ENCODE measurements at regions not wholly inside any gene's neighbourhood (a gene's known extent, or its start where the extent isn't known, plus 50 kb on each side); places are given as distances from the start of the nearest gene placed in this dataset.

DNA sequence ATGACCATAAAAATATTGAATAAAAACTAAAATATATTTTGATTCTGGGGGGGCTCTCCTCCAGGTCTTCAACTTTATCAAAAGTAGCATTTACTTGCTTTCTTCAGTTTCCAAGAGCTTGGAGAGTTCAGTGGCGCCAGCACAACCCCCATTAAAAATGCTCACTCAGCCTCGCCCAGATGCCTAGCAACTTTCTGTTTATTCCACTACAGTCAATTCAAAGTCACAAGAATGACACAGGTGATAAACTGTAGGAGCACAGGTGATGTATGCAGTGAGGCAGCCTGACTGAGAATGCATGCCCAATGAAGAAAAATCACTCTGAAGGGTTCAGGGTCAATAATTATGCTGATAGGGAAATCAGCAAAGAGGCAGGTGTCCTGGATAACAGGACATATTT lies 159.4 kb upstream of the ATP1B1 start:
- Histone ChIP-seq H3K36me3 (ENCODE audit: control insufficient read depth, insufficient read depth, low read length) (no peaks in the 10 kb centered on the region), H3K9me3 (no peaks in the 10 kb centered on the region), H3K4me3 (ENCODE audit: low read depth, low read length) (no peak overlapping the region), H3K27me3 (replicated peaks; ENCODE audit: control insufficient read depth, insufficient read depth, low read length) (no peaks in the 10 kb centered on the region), H3K4me1 (peaks cover 5% of the 10 kb centered on the region)
- H3K9me3 Mint-ChIP-seq (ENCODE audit: unreplicated experiment): peaks cover 8% of the 10 kb centered on the region
- DNase-seq: no peak
- no peak overlapping the region for H3K27ac Mint-ChIP-seq (ENCODE audit: unreplicated experiment)
- ChIA-PET CTCF (interaction anchor here (0.6 kb wide), 1 partner anchor 311 kb away, joined by 4 read pairs; no protein-coding TSS in a partner anchor), POLR2A (no interaction called here)
- no peak for TF ChIP-seq CTCF (IDR thresholded peaks at IDR 0.05; ENCODE audit: insufficient read depth in 1 of 2, low read depth in 1 of 2, low read length in 1 of 2, severe bottlenecking in 1 of 2, unreplicated experiment in 1 of 2)
- H3K36me3 Mint-ChIP-seq (ENCODE audit: insufficient read depth, unreplicated experiment): no peaks in the 10 kb centered on the region
- H3K4me1 Mint-ChIP-seq (ENCODE audit: low read depth, unreplicated experiment): peaks cover 5% of the 10 kb centered on the region
- no TSS peak for BruUV-seq (replicated peaks)
- intact Hi-C loops (cut with micrococcal nuclease; ENCODE audit: unreplicated experiment): no loop called here
- H3K27me3 Mint-ChIP-seq (ENCODE audit: insufficient read depth, unreplicated experiment): no peaks in the 10 kb centered on the region
- H3K4me3 Mint-ChIP-seq (ENCODE audit: unreplicated experiment): no peak overlapping the region

GRCh38 chr1:168949672-168950071 lies 156.8 kb upstream of the ATP1B1 start:
- no peaks in the 10 kb centered on the region for H3K27me3 Mint-ChIP-seq (ENCODE audit: insufficient read depth, unreplicated experiment)
- intact Hi-C loops (cut with micrococcal nuclease; ENCODE audit: unreplicated experiment): no loop called here
- no peak overlapping the region for H3K4me3 ChIP-seq (ENCODE audit: low read depth, low read length)
- ChIA-PET CTCF (no interaction called here), POLR2A (no interaction called here)
- H3K36me3 Mint-ChIP-seq (ENCODE audit: insufficient read depth, unreplicated experiment): no peaks in the 10 kb centered on the region
- no peak for DNase-seq
- no TSS peak for BruUV-seq (replicated peaks)
- no peaks in the 10 kb centered on the region for H3K36me3 ChIP-seq (ENCODE audit: control insufficient read depth, insufficient read depth, low read length)
- no peaks in the 10 kb centered on the region for H3K9me3 ChIP-seq
- no peaks in the 10 kb centered on the region for H3K9me3 Mint-ChIP-seq (ENCODE audit: unreplicated experiment)
- H3K27me3 ChIP-seq (replicated peaks; ENCODE audit: control insufficient read depth, insufficient read depth, low read length): no peaks in the 10 kb centered on the region
- no peaks in the 10 kb centered on the region for H3K4me1 ChIP-seq
- H3K4me1 Mint-ChIP-seq (ENCODE audit: low read depth, unreplicated experiment): no peaks in the 10 kb centered on the region
- no peak for TF ChIP-seq CTCF (IDR thresholded peaks at IDR 0.05; ENCODE audit: insufficient read depth in 1 of 2, low read depth in 1 of 2, low read length in 1 of 2, severe bottlenecking in 1 of 2, unreplicated experiment in 1 of 2)
- H3K4me3 Mint-ChIP-seq (ENCODE audit: unreplicated experiment): no peak overlapping the region
- H3K27ac Mint-ChIP-seq (ENCODE audit: unreplicated experiment): no peak overlapping the region

DNA sequence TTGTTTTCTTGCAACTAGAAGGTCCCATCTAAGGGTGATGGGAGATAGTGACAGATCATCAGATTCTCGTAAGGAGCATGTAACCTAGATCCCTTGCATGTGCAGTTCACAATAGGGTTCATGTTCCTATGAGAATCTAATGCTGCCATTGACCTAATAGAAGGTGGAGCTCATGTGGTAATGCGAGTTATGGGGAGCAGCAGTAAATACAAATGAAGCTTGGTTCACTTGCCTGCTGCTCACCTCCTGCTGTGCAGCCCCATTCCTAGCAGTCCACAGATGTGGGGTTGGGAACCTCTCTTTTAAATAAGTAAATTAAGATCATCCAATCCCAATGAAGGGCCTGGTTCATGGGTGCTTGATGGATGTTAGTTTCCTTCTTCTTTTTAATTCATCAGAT lies 148.7 kb upstream of the ATP1B1 start:
- ChIA-PET CTCF (no interaction called here), POLR2A (no interaction called here)
- no peak for DNase-seq
- Histone ChIP-seq H3K4me1 (peaks cover 18% of the 10 kb centered on the region), H3K36me3 (ENCODE audit: control insufficient read depth, insufficient read depth, low read length) (no peaks in the 10 kb centered on the region), H3K9me3 (no peaks in the 10 kb centered on the region), H3K4me3 (ENCODE audit: low read depth, low read length) (no peak overlapping the region), H3K27me3 (replicated peaks; ENCODE audit: control insufficient read depth, insufficient read depth, low read length) (no peaks in the 10 kb centered on the region)
- Mint-ChIP-seq H3K4me1 (ENCODE audit: low read depth, unreplicated experiment) (peaks cover 20% of the 10 kb centered on the region), H3K36me3 (ENCODE audit: insufficient read depth, unreplicated experiment) (no peaks in the 10 kb centered on the region), H3K4me3 (ENCODE audit: unreplicated experiment) (no peak overlapping the region), H3K9me3 (ENCODE audit: unreplicated experiment) (peaks cover 14% of the 10 kb centered on the region), H3K27ac (ENCODE audit: unreplicated experiment) (no peak overlapping the region), H3K27me3 (ENCODE audit: insufficient read depth, unreplicated experiment) (no peaks in the 10 kb centered on the region)
- BruUV-seq (replicated peaks): no TSS peak
- intact Hi-C loops (cut with micrococcal nuclease; ENCODE audit: unreplicated experiment): no loop called here
- TF ChIP-seq CTCF (IDR thresholded peaks at IDR 0.05; ENCODE audit: insufficient read depth in 1 of 2, low read depth in 1 of 2, low read length in 1 of 2, severe bottlenecking in 1 of 2, unreplicated experiment in 1 of 2): no peak

Measured in Caco-2 (cell line).